Common myeloid progenitor, CD34-positive (primary cell): ENCODE measurements at regions not wholly inside any gene's neighbourhood (a gene's known extent, or its start where the extent isn't known, plus 50 kb on each side); places are given as distances from the start of the nearest gene placed in this dataset.

Experiments used
- CTCF ChIA-PET: fragments of 350-600 bp; sonication (Branson Sonifier 250); formaldehyde crosslinking; loops from one replicate; lab custom pipeline; 2021; ENCODE audit warnings: antibody characterized with exemption; lab: Charles Lee
- POLR2A ChIA-PET: fragments of 350-600 bp; sonication (Branson Sonifier 250); formaldehyde crosslinking; loops from one replicate; lab custom pipeline; 2021; ENCODE audit warnings: antibody characterized with exemption; lab: Charles Lee
- DNase-seq, 3 donors: peaks; one replicate each; pipeline versions ENCODE4 v3.0.0 to v3.0.0-alpha.2; 2013
- H3K27ac ChIP-seq, 2 experiments: 1 replicate in 1 of 2; 2 replicates in 1 of 2; pipeline ENCODE4 v1.7.0; 2013; ENCODE audit warnings: inconsistent platforms in 2 of 2, low read length in 2 of 2, mild to moderate bottlenecking in 2 of 2, low read depth in 1 of 2, moderate library complexity in 1 of 2; ENCODE audit not compliant: severe bottlenecking in 2 of 2, insufficient read depth in 1 of 2, poor library complexity in 1 of 2
- H3K27me3 ChIP-seq, 5 experiments: replicated peaks in 2 of 5; 1 replicate in 3 of 5; 2 replicates in 2 of 5; pipeline versions ENCODE4 v1.6.1 to v1.7.0; 2013; ENCODE audit warnings: low read length in 4 of 5, mild to moderate bottlenecking in 2 of 5, moderate library complexity in 2 of 5, inconsistent platforms in 1 of 5; ENCODE audit not compliant: insufficient read depth in 5 of 5, control insufficient read depth in 4 of 5
- H3K36me3 ChIP-seq, 4 experiments: 1 replicate in 2 of 4; 2 replicates in 2 of 4; pipeline versions ENCODE4 v1.6.1 to v1.7.0; 2013; ENCODE audit warnings: low read length in 3 of 4, control low read depth in 1 of 4, mild to moderate bottlenecking in 1 of 4; ENCODE audit not compliant: control insufficient read depth in 4 of 4, insufficient read depth in 4 of 4
- H3K4me1 ChIP-seq, 4 experiments: 1 replicate in 3 of 4; 2 replicates in 1 of 4; pipeline versions ENCODE4 v1.6.1 to v1.7.1; 2013; ENCODE audit warnings: low read length in 3 of 4, mild to moderate bottlenecking in 3 of 4, control low read depth in 1 of 4, inconsistent platforms in 1 of 4, moderate library complexity in 1 of 4; ENCODE audit not compliant: control insufficient read depth in 4 of 4, insufficient read depth in 4 of 4; ENCODE audit errors: control extremely low read depth in 1 of 4
- H3K4me3 ChIP-seq, 7 experiments: 1 replicate in 4 of 7; 2 replicates in 3 of 7; pipeline versions ENCODE4 v1.5.1 to v1.7.0; 2013; ENCODE audit warnings: mild to moderate bottlenecking in 7 of 7, low read length in 6 of 7, moderate library complexity in 6 of 7, inconsistent platforms in 2 of 7, low read depth in 2 of 7, control low read depth in 1 of 7; ENCODE audit not compliant: insufficient read depth in 4 of 7, control insufficient read depth in 1 of 7; ENCODE audit errors: extremely low read depth in 1 of 7
- H3K9me3 ChIP-seq, 5 experiments: 1 replicate in 4 of 5; 2 replicates in 1 of 5; pipeline versions ENCODE4 v1.6.1 to v1.7.1; 2013; ENCODE audit warnings: low read length in 4 of 5, mild to moderate bottlenecking in 2 of 5, inconsistent platforms in 1 of 5, low read depth in 1 of 5, moderate library complexity in 1 of 5; ENCODE audit not compliant: control insufficient read depth in 4 of 5, insufficient read depth in 2 of 5; ENCODE audit errors: control extremely low read depth in 1 of 5
- WGBS: methylation state at CpG from one replicate; pipeline ENCODE4 v1.1.5; 2013; ENCODE audit not compliant: insufficient coverage; 5-methylcytosine and 5-hydroxymethylcytosine counted together

DNA sequence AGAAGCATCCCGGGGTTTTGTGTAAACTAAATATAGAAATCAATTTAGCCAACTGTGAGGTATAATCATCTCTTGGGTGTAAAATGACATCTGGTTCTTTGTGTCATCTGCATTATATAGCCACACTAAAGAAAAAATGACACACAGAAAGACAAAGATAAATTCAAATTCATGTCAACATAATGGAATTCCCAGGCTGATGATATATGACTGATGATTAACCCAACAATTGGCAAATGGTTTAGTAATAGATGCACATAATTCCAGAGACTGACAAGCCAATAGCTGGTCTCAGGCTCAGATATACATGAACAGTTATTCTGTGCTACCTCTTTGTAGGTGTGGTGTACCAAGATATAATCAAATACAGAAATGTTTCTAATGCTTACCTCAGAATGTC, 375.4 kb upstream of the PITX2 start:
- DNase-seq, result no peak
- POLR2A ChIA-PET, result no interaction called here
- Histone ChIP-seq H3K27ac (no peak overlapping the region), H3K36me3 (no peaks in the 10 kb centered on the region), H3K4me1 (no peaks in the 10 kb centered on the region), H3K4me3 (no peak overlapping the region), H3K27me3 (no peaks in the 10 kb centered on the region), H3K9me3 (no peaks in the 10 kb centered on the region)
- CTCF ChIA-PET, result no interaction called here
- WGBS, result no CpG with 5 or more reads among the region's 1 CpG

DNA sequence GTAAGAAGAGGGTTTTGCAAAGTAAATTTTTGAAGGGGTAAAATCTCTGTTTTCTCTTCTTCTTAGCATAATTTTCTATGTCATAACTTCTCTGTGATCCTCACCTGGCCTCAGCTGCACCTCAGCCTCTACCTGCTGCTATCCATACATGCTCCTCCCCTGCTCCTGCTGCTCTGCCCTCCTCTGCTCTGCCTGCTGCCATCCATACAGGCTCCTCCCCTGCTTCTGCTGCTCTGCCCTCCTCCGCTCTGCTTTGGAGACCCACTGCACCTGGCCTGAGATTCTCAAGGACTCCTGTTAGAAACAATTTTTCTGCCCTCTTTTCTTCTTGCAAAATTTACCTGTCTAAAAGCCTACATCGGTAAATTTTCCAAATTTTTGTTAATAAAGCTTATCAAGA, 388.6 kb upstream of the PITX2 start:
- no peaks in the 10 kb centered on the region for H3K27me3 ChIP-seq
- ChIA-PET POLR2A (no interaction called here), CTCF (no interaction called here)
- no peak overlapping the region for H3K27ac ChIP-seq
- WGBS, result no CpG with 5 or more reads among the region's 2 CpGs
- H3K36me3 ChIP-seq, result no peaks in the 10 kb centered on the region
- no peaks in the 10 kb centered on the region for H3K4me1 ChIP-seq
- no peaks in the 10 kb centered on the region for H3K9me3 ChIP-seq
- H3K4me3 ChIP-seq, result no peak overlapping the region
- no peak for DNase-seq

DNA sequence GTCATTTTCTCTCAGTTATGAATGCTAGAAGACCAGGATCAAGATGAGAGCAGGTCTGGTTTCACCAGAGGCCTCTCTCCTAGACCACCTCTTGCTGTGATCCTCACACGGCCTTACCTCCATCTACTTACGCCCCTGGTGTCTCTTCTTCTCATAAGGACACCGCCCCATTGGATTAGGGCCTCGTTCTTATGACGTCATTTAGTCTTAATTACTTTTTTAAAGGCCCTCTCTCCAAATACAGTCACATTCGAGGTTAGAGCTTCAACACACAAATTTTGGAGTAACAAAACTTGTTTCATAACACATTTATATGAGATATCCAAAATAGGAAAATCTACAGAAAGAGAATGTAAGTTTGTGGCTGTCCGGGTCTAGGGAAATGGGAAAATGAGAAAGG, 391.0 kb upstream of the PITX2 start:
- Histone ChIP-seq H3K27me3 (no peaks in the 10 kb centered on the region), H3K36me3 (no peaks in the 10 kb centered on the region), H3K9me3 (no peaks in the 10 kb centered on the region), H3K4me3 (no peak overlapping the region), H3K27ac (no peak overlapping the region), H3K4me1 (no peaks in the 10 kb centered on the region)
- WGBS, result 92% methylated on average over 2 of the region's 7 CpGs
- ChIA-PET CTCF (no interaction called here), POLR2A (no interaction called here)
- DNase-seq, result no peak

DNA sequence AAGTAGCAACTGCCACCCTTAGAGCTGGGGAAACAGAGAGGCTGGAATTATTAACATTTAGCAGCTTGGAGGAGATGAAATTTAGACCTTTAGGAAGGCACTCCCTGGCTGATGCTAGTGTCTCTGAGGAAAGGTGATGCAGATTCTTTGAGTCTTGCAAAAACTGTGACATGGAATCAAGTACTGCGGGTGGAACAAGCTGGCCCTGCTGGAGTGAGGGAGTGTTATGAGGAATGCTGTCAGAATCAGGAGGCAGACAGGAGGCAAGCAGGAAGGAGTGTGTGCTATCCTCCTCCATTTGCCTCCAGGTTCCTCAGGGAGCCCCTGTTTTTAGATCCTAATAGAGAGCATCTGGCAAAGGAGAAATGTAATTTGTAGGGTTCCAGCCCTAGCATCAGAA, 391.7 kb upstream of the PITX2 start:
- POLR2A ChIA-PET, result no interaction called here
- Histone ChIP-seq H3K9me3 (no peaks in the 10 kb centered on the region), H3K27ac (no peak overlapping the region), H3K36me3 (no peaks in the 10 kb centered on the region), H3K4me1 (no peaks in the 10 kb centered on the region), H3K4me3 (no peak overlapping the region), H3K27me3 (no peaks in the 10 kb centered on the region)
- CTCF ChIA-PET, result no interaction called here
- DNase-seq, result no peak
- WGBS, result 78% methylated on average over 1 of the region's 1 CpG

DNA sequence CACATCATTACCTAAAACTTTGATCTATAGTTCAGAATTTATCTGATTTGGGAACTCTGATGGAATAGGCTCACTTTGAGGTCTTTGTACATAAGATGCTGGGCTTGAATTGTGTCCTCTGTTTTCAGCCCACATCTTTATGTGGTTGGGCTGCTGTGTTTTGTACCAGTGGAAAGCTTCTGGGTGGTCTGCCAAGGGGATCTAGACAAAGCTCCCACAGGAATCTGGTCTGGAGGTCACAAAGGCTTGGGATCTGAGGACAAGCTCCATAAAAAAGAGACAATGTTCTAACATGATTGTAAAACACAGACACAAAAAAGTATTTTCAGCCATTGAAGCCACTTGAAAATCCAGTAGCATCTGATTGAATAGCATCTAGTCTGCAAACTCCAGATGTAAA, 393.5 kb upstream of the PITX2 start:
- ChIA-PET CTCF (no interaction called here), POLR2A (no interaction called here)
- Histone ChIP-seq H3K9me3 (no peaks in the 10 kb centered on the region), H3K4me1 (no peaks in the 10 kb centered on the region), H3K36me3 (no peaks in the 10 kb centered on the region), H3K27me3 (no peaks in the 10 kb centered on the region), H3K27ac (no peak overlapping the region), H3K4me3 (no peak overlapping the region)
- no peak for DNase-seq

DNA sequence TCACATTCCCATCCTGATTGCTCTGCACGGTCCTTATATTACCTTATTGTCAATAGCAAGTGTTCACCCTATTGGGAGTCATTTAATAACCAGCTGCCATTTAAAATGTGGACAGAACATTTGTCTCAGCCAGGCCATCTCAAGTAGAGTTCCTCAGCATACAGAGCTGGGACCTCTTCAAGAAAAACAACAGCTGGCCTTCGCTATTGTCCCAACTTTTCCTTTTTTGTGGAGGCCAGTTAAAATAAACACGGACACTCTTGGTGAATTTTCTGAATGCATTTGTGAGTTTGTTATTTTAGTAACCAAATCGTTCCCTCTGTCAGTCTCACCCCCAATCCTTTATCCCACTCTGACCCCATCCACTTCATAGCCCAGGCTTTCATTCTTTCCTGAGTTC, 395.3 kb upstream of the PITX2 start:
- DNase-seq, result no peak
- CTCF ChIA-PET, result no interaction called here
- no peaks in the 10 kb centered on the region for H3K9me3 ChIP-seq
- no peak overlapping the region for H3K27ac ChIP-seq
- no peak overlapping the region for H3K4me3 ChIP-seq
- POLR2A ChIA-PET, result no interaction called here
- no peaks in the 10 kb centered on the region for H3K36me3 ChIP-seq
- no peaks in the 10 kb centered on the region for H3K4me1 ChIP-seq
- WGBS, result 100% methylated on average over 1 of the region's 4 CpGs
- H3K27me3 ChIP-seq, result no peaks in the 10 kb centered on the region

DNA sequence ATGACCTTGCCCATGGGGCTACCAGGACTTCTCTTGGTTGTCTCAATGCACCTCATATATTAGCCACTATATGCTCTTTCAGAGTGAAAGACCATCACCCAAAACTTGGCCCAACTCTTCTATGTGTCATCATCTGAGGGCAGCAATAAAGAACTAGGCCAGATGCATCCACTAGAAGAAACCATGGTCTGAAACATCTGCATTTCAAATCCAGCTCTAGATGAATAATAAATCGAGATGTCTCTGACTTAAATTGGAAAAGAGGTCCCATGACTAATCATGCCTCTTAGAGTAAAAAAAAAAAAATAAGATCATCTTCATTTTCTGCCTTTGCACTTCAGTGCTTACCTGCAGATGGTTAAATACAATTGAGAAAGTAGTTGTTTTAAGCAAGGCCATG, 397.6 kb upstream of the PITX2 start:
- DNase-seq, result no peak
- no peaks in the 10 kb centered on the region for H3K9me3 ChIP-seq
- no CpG with 5 or more reads among the region's 1 CpG for WGBS
- no peaks in the 10 kb centered on the region for H3K36me3 ChIP-seq
- H3K27me3 ChIP-seq, result no peaks in the 10 kb centered on the region
- no peak overlapping the region for H3K27ac ChIP-seq
- ChIA-PET POLR2A (no interaction called here), CTCF (no interaction called here)
- no peak overlapping the region for H3K4me3 ChIP-seq
- no peaks in the 10 kb centered on the region for H3K4me1 ChIP-seq

DNA sequence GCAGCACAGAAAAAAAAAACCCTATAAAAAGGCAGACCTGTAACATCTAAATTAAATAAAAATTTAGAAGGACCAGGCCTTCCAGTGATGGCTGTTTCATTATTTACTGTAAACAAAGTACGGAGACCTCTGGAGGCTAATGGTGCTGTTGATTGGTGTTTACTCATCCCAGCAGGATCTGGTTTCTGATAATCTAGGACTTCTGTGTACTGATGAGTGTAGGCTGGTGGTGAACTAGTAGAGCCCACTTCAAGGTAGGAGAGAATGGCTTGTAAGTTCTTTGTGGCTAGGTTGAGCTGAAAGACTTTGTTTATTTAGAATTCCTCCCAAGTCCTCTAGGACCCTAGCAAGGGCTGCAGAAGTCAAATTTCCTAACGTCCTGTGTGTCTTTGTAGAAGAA, 398.1 kb upstream of the PITX2 start:
- Histone ChIP-seq H3K4me1 (no peaks in the 10 kb centered on the region), H3K36me3 (no peaks in the 10 kb centered on the region), H3K27ac (no peak overlapping the region), H3K9me3 (no peaks in the 10 kb centered on the region), H3K4me3 (no peak overlapping the region), H3K27me3 (no peaks in the 10 kb centered on the region)
- POLR2A ChIA-PET, result no interaction called here
- WGBS, result 57% methylated on average over 1 of the region's 2 CpGs
- no peak for DNase-seq
- CTCF ChIA-PET, result no interaction called here
